IMR-90 (cell line): ENCODE measurements at regions not wholly inside any gene's neighbourhood (a gene's known extent, or its start where the extent isn't known, plus 50 kb on each side); places are given as distances from the start of the nearest gene placed in this dataset.

Source experiments
- ATAC-seq: fragments of 200-7000 bp; cut with Tn5 transposase; 2 replicates; pipeline ENCODE4 v1.9.1; 2020; ENCODE audit warnings: low read depth, mild to moderate bottlenecking, moderate library complexity
- BruUV-seq: library from RNA; stranded (reverse); fragments of 400-500 nt; replicated peaks from 2 replicates; lab custom pipeline; 2021; lab: Mats Ljungman, UMichigan
- CTCF ChIA-PET: fragments of 300-600 bp; formaldehyde crosslinking; extraction: SDS; loops from one replicate; lab custom pipeline; 2021; ENCODE audit warnings: antibody characterized with exemption; lab: Yijun Ruan, JAX
- POLR2A ChIA-PET: fragments of 300-600 bp; sonication (Branson Sonifier 250); formaldehyde crosslinking; loops from one replicate; lab custom pipeline; 2022; ENCODE audit warnings: antibody characterized with exemption; ENCODE audit not compliant: unreplicated experiment; lab: Charles Lee
- DNase-seq: peaks from one replicate; pipeline ENCODE4 v3.0.0; 2013
- H2AFZ ChIP-seq: replicated peaks from 2 replicates; pipeline ENCODE3; 2013; ENCODE audit warnings: low read length, mild to moderate bottlenecking; ENCODE audit not compliant: poor library complexity
- H2AK5ac ChIP-seq: 2 replicates; pipeline ENCODE4 v1.6.1; 2013; ENCODE audit warnings: low read depth, low read length, inconsistent platforms
- H2AK9ac ChIP-seq: replicated peaks from 2 replicates; pipeline ENCODE3; 2013; ENCODE audit warnings: mild to moderate bottlenecking, low read depth, low read length, moderate library complexity; ENCODE audit not compliant: poor library complexity
- H2BK120ac ChIP-seq: 2 replicates; pipeline ENCODE4 v1.6.1; 2013; ENCODE audit warnings: low read depth, low read length, inconsistent platforms
- H2BK15ac ChIP-seq: 3 replicates; pipeline ENCODE4 v1.6.1; 2013; ENCODE audit warnings: low read depth, low read length, inconsistent platforms
- H2BK20ac ChIP-seq: 2 replicates; pipeline ENCODE4 v1.6.1; 2013; ENCODE audit warnings: low read depth, mild to moderate bottlenecking, inconsistent platforms, low read length, moderate library complexity
- H2BK5ac ChIP-seq: 2 replicates; pipeline ENCODE4 v1.6.1; 2013; ENCODE audit warnings: mild to moderate bottlenecking, low read depth, low read length, inconsistent platforms; ENCODE audit not compliant: poor library complexity, severe bottlenecking
- H3K14ac ChIP-seq: replicated peaks from 2 replicates; pipeline ENCODE4 v1.6.1; 2013; ENCODE audit warnings: low read depth, low read length, inconsistent platforms
- H3K18ac ChIP-seq: 2 replicates; pipeline ENCODE4 v1.6.1; 2013; ENCODE audit warnings: low read depth, low read length, control low read depth
- H3K23ac ChIP-seq: 2 replicates; pipeline ENCODE4 v1.6.1; 2013; ENCODE audit warnings: low read depth, low read length, inconsistent platforms
- H3K27ac ChIP-seq: 2 replicates; pipeline ENCODE4 v1.5.1; 2013; ENCODE audit warnings: mild to moderate bottlenecking, control low read depth, low read length; ENCODE audit not compliant: insufficient read depth
- H3K27me3 ChIP-seq: 2 replicates; pipeline ENCODE4 v1.6.1; 2013; ENCODE audit warnings: low read length; ENCODE audit not compliant: control insufficient read depth, insufficient read depth
- H3K36me3 ChIP-seq: 2 replicates; pipeline ENCODE4 v1.6.1; 2013; ENCODE audit warnings: low read length, mixed read lengths; ENCODE audit not compliant: control insufficient read depth, insufficient read depth
- H3K4ac ChIP-seq: 2 replicates; pipeline ENCODE4 v1.6.1; 2013; ENCODE audit warnings: low read depth, low read length, inconsistent platforms
- H3K4me1 ChIP-seq: 2 replicates; pipeline ENCODE4 v1.6.1; 2013; ENCODE audit warnings: low read length, mixed read lengths; ENCODE audit not compliant: control insufficient read depth, insufficient read depth
- H3K4me2 ChIP-seq: 2 replicates; pipeline ENCODE4 v1.6.1; 2013; ENCODE audit warnings: low read depth, mild to moderate bottlenecking, control low read depth, low read length, moderate library complexity
- H3K4me3 ChIP-seq: 2 replicates; pipeline ENCODE4 v1.5.1; 2013; ENCODE audit warnings: low read depth, mild to moderate bottlenecking, control low read depth, low read length, moderate library complexity; ENCODE audit not compliant: insufficient read depth
- H3K56ac ChIP-seq: 2 replicates; pipeline ENCODE4 v1.6.1; 2013; ENCODE audit warnings: low read length, inconsistent platforms; ENCODE audit not compliant: insufficient read depth; ENCODE audit errors: extremely low read depth
- H3K79me1 ChIP-seq, 2 experiments: 2 replicates each; pipeline ENCODE4 v1.6.1; 2013; ENCODE audit warnings: low read length in 2 of 2, inconsistent platforms in 1 of 2, low read depth in 1 of 2
- H3K9ac ChIP-seq: 2 replicates; pipeline ENCODE4 v1.6.1; 2013; ENCODE audit warnings: low read depth, low read length, control low read depth
- H3K9me1 ChIP-seq: 2 replicates; pipeline ENCODE4 v1.6.1; 2013; ENCODE audit warnings: low read length, inconsistent platforms; ENCODE audit not compliant: insufficient read depth
- H3K9me3 ChIP-seq: 2 replicates; pipeline ENCODE4 v1.6.1; 2013; ENCODE audit warnings: low read length; ENCODE audit not compliant: control insufficient read depth, insufficient read depth
- H4K20me1 ChIP-seq: 2 replicates; pipeline ENCODE4 v1.6.1; 2013; ENCODE audit warnings: low read length, inconsistent platforms; ENCODE audit not compliant: insufficient read depth
- H4K5ac ChIP-seq: 2 replicates; pipeline ENCODE4 v1.6.1; 2013; ENCODE audit warnings: mild to moderate bottlenecking, low read depth, low read length, control low read depth
- H4K8ac ChIP-seq, 2 experiments: 2 replicates each; pipeline ENCODE4 v1.6.1; 2013; ENCODE audit warnings: low read depth in 2 of 2, low read length in 2 of 2, control low read depth in 1 of 2, inconsistent platforms in 1 of 2
- H4K91ac ChIP-seq: 2 replicates; pipeline ENCODE4 v1.6.1; 2013; ENCODE audit warnings: low read depth, low read length, inconsistent platforms; ENCODE audit not compliant: insufficient read depth
- BHLHE40 ChIP-seq: fragments of 150-350 bp; IDR thresholded peaks from 2 replicates; pipeline ENCODE4 v1.6.1; 2016; ENCODE audit warnings: mild to moderate bottlenecking, low read depth, low read length
- CEBPB ChIP-seq: IDR thresholded peaks from 2 replicates; pipeline ENCODE4 v1.6.1; 2012; ENCODE audit warnings: low read depth, low read length, improper control_type of control experiment
- CHD1 ChIP-seq: IDR thresholded peaks from 2 replicates; pipeline ENCODE4 v1.6.1; 2012; ENCODE audit warnings: low read depth, low read length, improper control_type of control experiment
- CTCF ChIP-seq: conservative IDR thresholded peaks from 2 replicates; pipeline ENCODE4 v1.5.1; 2012; ENCODE audit warnings: mild to moderate bottlenecking, low read depth, low read length, improper control_type of control experiment
- ELK1 ChIP-seq: fragments of 150-350 bp; IDR thresholded peaks from 2 replicates; pipeline ENCODE4 v1.6.1; 2016; ENCODE audit warnings: low read depth, mild to moderate bottlenecking, low read length, moderate library complexity, borderline replicate concordance
- FOS ChIP-seq: fragments of 150-350 bp; IDR thresholded peaks from 2 replicates; pipeline ENCODE4 v1.6.1; 2016; ENCODE audit warnings: low read depth, low read length
- MAZ ChIP-seq: IDR thresholded peaks from 2 replicates; pipeline ENCODE4 v1.6.1; 2012; ENCODE audit warnings: low read depth, mild to moderate bottlenecking, low read length, improper control_type of control experiment, moderate library complexity, borderline replicate concordance
- POLR2A ChIP-seq: IDR thresholded peaks from 2 replicates; pipeline ENCODE4 v1.6.1; 2012; ENCODE audit warnings: mild to moderate bottlenecking, low read depth, low read length
- SMC3 ChIP-seq: fragments of 150-350 bp; IDR thresholded peaks from 2 replicates; pipeline ENCODE4 v1.6.1; 2016; ENCODE audit warnings: low read depth, mild to moderate bottlenecking, antibody characterized with exemption, low read length, moderate library complexity
- USF2 ChIP-seq: fragments of 150-350 bp; IDR thresholded peaks from 2 replicates; pipeline ENCODE4 v1.6.1; 2017; ENCODE audit warnings: mild to moderate bottlenecking, antibody characterized with exemption, low read length, low read depth
- WGBS, 2 experiments: methylation state at CpG; one replicate each; pipeline versions ENCODE4 v1.1.5 to v1.1.7; 2013; ENCODE audit warnings: missing lambda C conversion rate in 2 of 2; ENCODE audit not compliant: insufficient read length in 1 of 2; ENCODE audit errors: extremely low coverage in 2 of 2; 5-methylcytosine and 5-hydroxymethylcytosine counted together
- dilution Hi-C: fragments of 300-500 bp; cut with HindIII; formaldehyde crosslinking; loops from one replicate; pipeline ENCODE4 v1.14.3; 2018; ENCODE audit warnings: low sequenced_read_pairs; ENCODE audit not compliant: unreplicated experiment
- in situ Hi-C: fragments of 300-500 bp; cut with MboI; formaldehyde crosslinking; loops from 3 replicates; pipeline ENCODE4 v1.14.3; 2019; ENCODE audit warnings: low sequenced_read_pairs, inconsistent platforms, mixed read lengths
- intact Hi-C: fragments of 100-400 bp; cut with micrococcal nuclease; formaldehyde crosslinking; loops from 2 replicates; pipeline ENCODE4 v1.10.0; 2022

GRCh38 chr13:48826039-48826438, 149.7 kb upstream of the FNDC3A start:
- H4K8ac ChIP-seq: no peak overlapping the region
- POLR2A ChIA-PET: no interaction called here
- H2BK5ac ChIP-seq: no peak overlapping the region
- H3K79me1 ChIP-seq: no peaks in the 10 kb centered on the region
- H3K4me1 ChIP-seq: peaks cover 2% of the 10 kb centered on the region
- no peak overlapping the region for H3K23ac ChIP-seq
- dilution Hi-C loops: no loop called here
- ATAC-seq: no peak
- H3K9me1 ChIP-seq: no peaks in the 10 kb centered on the region
- no peak overlapping the region for H2BK20ac ChIP-seq
- H3K14ac ChIP-seq: no peak overlapping the region
- WGBS, 2 experiments: no CpG with 5 or more reads among the region's 2 CpGs
- H4K91ac ChIP-seq: no peak overlapping the region
- H3K27ac ChIP-seq: no peak overlapping the region
- no peaks in the 10 kb centered on the region for H3K36me3 ChIP-seq
- BruUV-seq: no TSS peak
- TF ChIP-seq BHLHE40 (no peak), FOS (no peak), POLR2A (no peak), CHD1 (no peak), CEBPB (no peak), CTCF (no peak), SMC3 (no peak), MAZ (no peak), USF2 (no peak), ELK1 (no peak)
- H4K5ac ChIP-seq: no peak overlapping the region
- DNase-seq: no peak
- H2AK5ac ChIP-seq: no peak overlapping the region
- CTCF ChIA-PET: no interaction called here
- no peak overlapping the region for H2BK120ac ChIP-seq
- H2BK15ac ChIP-seq: no peak overlapping the region
- H3K4ac ChIP-seq: no peak overlapping the region
- no peak overlapping the region for H3K4me3 ChIP-seq
- H3K27me3 ChIP-seq: no peaks in the 10 kb centered on the region
- no peak overlapping the region for H2AFZ ChIP-seq
- no peak overlapping the region for H3K4me2 ChIP-seq
- no peak overlapping the region for H2AK9ac ChIP-seq
- H4K20me1 ChIP-seq: no peaks in the 10 kb centered on the region
- H3K56ac ChIP-seq: no peak overlapping the region
- intact Hi-C loops: no loop called here
- in situ Hi-C loops: no loop called here
- H3K9me3 ChIP-seq: peaks cover 10% of the 10 kb centered on the region
- H3K18ac ChIP-seq: no peak overlapping the region
- H3K9ac ChIP-seq: no peak overlapping the region
